ENCODE measurements at regions not wholly inside any gene's neighbourhood (a gene's known extent, or its start where the extent isn't known, plus 50 kb on each side); places are given as distances from the start of the nearest gene placed in this dataset.

- H4K20me1 ChIP-seq (ENCODE audit: insufficient read depth, poor library complexity, severe bottlenecking), result no peaks in the 10 kb centered on the region
- H3K36me3 ChIP-seq (replicated peaks; ENCODE audit: insufficient read depth, low read depth), result no peaks in the 10 kb centered on the region
- H3K79me2 ChIP-seq, result no peaks in the 10 kb centered on the region
- no peak overlapping the region for H3K27ac ChIP-seq
- 84% methylated on average over 16 of the region's 16 CpGs for WGBS (ENCODE audit: low lambda C conversion rate, missing lambda C conversion rate)
- H3K4me2 ChIP-seq, result no peak overlapping the region
- no peak for DNase-seq (ENCODE audit: low spot score)
- H3K27me3 ChIP-seq, result no peaks in the 10 kb centered on the region
- H3K4me1 ChIP-seq (ENCODE audit: insufficient read depth), result no peaks in the 10 kb centered on the region
- H2AFZ ChIP-seq, result no peak overlapping the region
- H3K9me2 ChIP-seq (replicated peaks; ENCODE audit: insufficient read depth), result no peaks in the 10 kb centered on the region
- H3K4me3 ChIP-seq, result no peak overlapping the region
- H3K9me3 ChIP-seq (ENCODE audit: low read depth), result no peaks in the 10 kb centered on the region
- no peak for TF ChIP-seq CTCF (IDR thresholded peaks at IDR 0.05; ENCODE audit: poor library complexity)
- TF ChIP-seq EZH2 (IDR thresholded peaks at IDR 0.05; ENCODE audit: borderline replicate concordance), result no peak
- TF ChIP-seq EZH2phosphoT487 (IDR thresholded peaks at IDR 0.05; ENCODE audit: low read depth, severe bottlenecking, unreplicated experiment), result no peak
Observed at GRCh38 chr17:79678091-79678735, 52.5 kb upstream of the ENPP7 start.

GRCh38 chr17:79677646-79678045, 53.1 kb upstream of the ENPP7 start:
- DNase-seq (ENCODE audit: low spot score), result no peak
- no peaks in the 10 kb centered on the region for H3K9me3 ChIP-seq (ENCODE audit: low read depth)
- H3K4me1 ChIP-seq (ENCODE audit: insufficient read depth), result no peaks in the 10 kb centered on the region
- H3K36me3 ChIP-seq (replicated peaks; ENCODE audit: insufficient read depth, low read depth), result no peaks in the 10 kb centered on the region
- H3K79me2 ChIP-seq, result no peaks in the 10 kb centered on the region
- H4K20me1 ChIP-seq (ENCODE audit: insufficient read depth, poor library complexity, severe bottlenecking), result no peaks in the 10 kb centered on the region
- no peaks in the 10 kb centered on the region for H3K27me3 ChIP-seq
- 82% methylated on average over 11 of the region's 12 CpGs for WGBS (ENCODE audit: low lambda C conversion rate, missing lambda C conversion rate)
- no peak overlapping the region for H3K27ac ChIP-seq
- no peaks in the 10 kb centered on the region for H3K9me2 ChIP-seq (replicated peaks; ENCODE audit: insufficient read depth)
- H3K4me3 ChIP-seq, result no peak overlapping the region
- no peak for TF ChIP-seq CTCF (IDR thresholded peaks at IDR 0.05; ENCODE audit: poor library complexity)
- no peak for TF ChIP-seq EZH2phosphoT487 (IDR thresholded peaks at IDR 0.05; ENCODE audit: low read depth, severe bottlenecking, unreplicated experiment)
- TF ChIP-seq EZH2 (IDR thresholded peaks at IDR 0.05; ENCODE audit: borderline replicate concordance), result no peak
- H3K4me2 ChIP-seq, result no peak overlapping the region
- H2AFZ ChIP-seq, result no peak overlapping the region

GRCh38 chr17:79676796-79677195, 53.9 kb upstream of the ENPP7 start:
- H3K9me3 ChIP-seq (ENCODE audit: low read depth), result no peaks in the 10 kb centered on the region
- H2AFZ ChIP-seq, result no peak overlapping the region
- H3K79me2 ChIP-seq, result no peaks in the 10 kb centered on the region
- H3K9me2 ChIP-seq (replicated peaks; ENCODE audit: insufficient read depth), result no peaks in the 10 kb centered on the region
- no peaks in the 10 kb centered on the region for H3K27me3 ChIP-seq
- H3K27ac ChIP-seq, result no peak overlapping the region
- no peaks in the 10 kb centered on the region for H4K20me1 ChIP-seq (ENCODE audit: insufficient read depth, poor library complexity, severe bottlenecking)
- TF ChIP-seq EZH2 (IDR thresholded peaks at IDR 0.05; ENCODE audit: borderline replicate concordance) (no peak), EZH2phosphoT487 (IDR thresholded peaks at IDR 0.05; ENCODE audit: low read depth, severe bottlenecking, unreplicated experiment) (no peak), CTCF (IDR thresholded peaks at IDR 0.05; ENCODE audit: poor library complexity) (no peak)
- DNase-seq (ENCODE audit: low spot score), result no peak
- 92% methylated on average over 10 of the region's 10 CpGs for WGBS (ENCODE audit: low lambda C conversion rate, missing lambda C conversion rate)
- no peaks in the 10 kb centered on the region for H3K36me3 ChIP-seq (replicated peaks; ENCODE audit: insufficient read depth, low read depth)
- no peak overlapping the region for H3K4me3 ChIP-seq
- no peak overlapping the region for H3K4me2 ChIP-seq
- no peaks in the 10 kb centered on the region for H3K4me1 ChIP-seq (ENCODE audit: insufficient read depth)

GRCh38 chr17:79675413-79675725, 55.4 kb upstream of the ENPP7 start:
- Histone ChIP-seq H3K4me1 (ENCODE audit: insufficient read depth) (no peaks in the 10 kb centered on the region), H3K4me2 (no peak overlapping the region), H4K20me1 (ENCODE audit: insufficient read depth, poor library complexity, severe bottlenecking) (no peaks in the 10 kb centered on the region), H3K9me3 (ENCODE audit: low read depth) (no peaks in the 10 kb centered on the region), H3K4me3 (no peak overlapping the region), H3K36me3 (replicated peaks; ENCODE audit: insufficient read depth, low read depth) (no peaks in the 10 kb centered on the region), H3K9me2 (replicated peaks; ENCODE audit: insufficient read depth) (no peaks in the 10 kb centered on the region), H3K27me3 (no peaks in the 10 kb centered on the region), H2AFZ (no peak overlapping the region), H3K27ac (no peak overlapping the region), H3K79me2 (no peaks in the 10 kb centered on the region)
- WGBS (ENCODE audit: low lambda C conversion rate, missing lambda C conversion rate), result 88% methylated on average over 3 of the region's 3 CpGs
- no peak for DNase-seq (ENCODE audit: low spot score)
- TF ChIP-seq CTCF (IDR thresholded peaks at IDR 0.05; ENCODE audit: poor library complexity), result no peak
- TF ChIP-seq EZH2 (IDR thresholded peaks at IDR 0.05; ENCODE audit: borderline replicate concordance), result no peak
- TF ChIP-seq EZH2phosphoT487 (IDR thresholded peaks at IDR 0.05; ENCODE audit: low read depth, severe bottlenecking, unreplicated experiment), result no peak
